ENCODE measurements at regions not wholly inside any gene's neighbourhood (a gene's known extent, or its start where the extent isn't known, plus 50 kb on each side); places are given as distances from the start of the nearest gene placed in this dataset.

GRCh38 chr1:189432753-189433152 lies 1044.9 kb downstream of the BRINP3 start:
- Histone ChIP-seq H3K27ac (ENCODE audit: low read depth in 1 of 2, low read length in 2 of 2) (no peak overlapping the region), H3K4me1 (ENCODE audit: control insufficient read depth in 4 of 4, insufficient read depth in 4 of 4, low read length in 3 of 4) (no peaks in the 10 kb centered on the region), H3K9me3 (ENCODE audit: control insufficient read depth in 4 of 4, low read length in 3 of 4) (no peaks in the 10 kb centered on the region), H3K36me3 (ENCODE audit: control insufficient read depth in 4 of 4, insufficient read depth in 3 of 4, low read depth in 1 of 4, low read length in 3 of 4) (no peaks in the 10 kb centered on the region), H3K27me3 (ENCODE audit: control insufficient read depth in 4 of 4, insufficient read depth in 4 of 4, low read length in 3 of 4) (no peaks in the 10 kb centered on the region), H3K4me3 (ENCODE audit: low read depth in 1 of 3, low read length in 3 of 3) (no peak overlapping the region), H3K9ac (ENCODE audit: low read depth in 1 of 2, low read length in 2 of 2) (no peak overlapping the region)
- DNase-seq (ENCODE audit: low spot score): no peak
- TF ChIP-seq REST (IDR thresholded peaks at IDR 0.05) (no peak), HNF4G (IDR thresholded peaks at IDR 0.05) (no peak)
- WGBS: 77% methylated on average over 2 of the region's 2 CpGs

DNA sequence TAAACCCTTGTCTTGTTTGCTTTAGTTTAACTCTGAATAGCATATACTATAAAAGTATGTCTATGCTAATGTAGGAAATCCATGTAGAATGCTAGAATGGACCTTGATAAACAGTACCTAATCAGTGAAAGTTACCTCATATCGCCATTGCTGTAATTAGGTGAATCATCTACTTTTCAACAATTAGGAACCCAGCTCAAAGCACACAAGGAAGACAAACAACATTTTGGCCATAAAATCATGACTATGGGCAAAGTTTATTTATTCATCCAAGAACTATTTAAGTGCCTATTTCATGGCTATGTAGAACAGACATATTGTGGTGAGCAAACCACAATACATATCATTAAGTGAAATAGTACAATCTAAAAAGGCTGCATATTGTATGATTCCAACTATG lies 1043.2 kb downstream of the BRINP3 start:
- TF ChIP-seq EGR1 (IDR thresholded peaks at IDR 0.05; ENCODE audit: low read depth in 2 of 2) (no peak), MAX (IDR thresholded peaks at IDR 0.05) (no peak), TAF1 (conservative IDR thresholded peaks at IDR 0.05) (no peak), RXRA (IDR thresholded peaks at IDR 0.05) (no peak), SP1 (IDR thresholded peaks at IDR 0.05) (no peak), HNF4G (IDR thresholded peaks at IDR 0.05) (no peak), RAD21 (IDR thresholded peaks at IDR 0.05) (no peak), GABPA (IDR thresholded peaks at IDR 0.05 in 1 of 2, conservative IDR thresholded peaks at IDR 0.05 in 1 of 2) (no peak), NR2F2 (IDR thresholded peaks at IDR 0.05) (no peak), FOXA1 (IDR thresholded peaks at IDR 0.05) (no peak), HNF4A (conservative IDR thresholded peaks at IDR 0.05) (no peak), REST (IDR thresholded peaks at IDR 0.05) (no peak), YY1 (IDR thresholded peaks at IDR 0.05) (no peak), JUND (IDR thresholded peaks at IDR 0.05) (no peak), FOXA2 (IDR thresholded peaks at IDR 0.05) (no peak)
- TF ChIP-seq, protein P1, sequence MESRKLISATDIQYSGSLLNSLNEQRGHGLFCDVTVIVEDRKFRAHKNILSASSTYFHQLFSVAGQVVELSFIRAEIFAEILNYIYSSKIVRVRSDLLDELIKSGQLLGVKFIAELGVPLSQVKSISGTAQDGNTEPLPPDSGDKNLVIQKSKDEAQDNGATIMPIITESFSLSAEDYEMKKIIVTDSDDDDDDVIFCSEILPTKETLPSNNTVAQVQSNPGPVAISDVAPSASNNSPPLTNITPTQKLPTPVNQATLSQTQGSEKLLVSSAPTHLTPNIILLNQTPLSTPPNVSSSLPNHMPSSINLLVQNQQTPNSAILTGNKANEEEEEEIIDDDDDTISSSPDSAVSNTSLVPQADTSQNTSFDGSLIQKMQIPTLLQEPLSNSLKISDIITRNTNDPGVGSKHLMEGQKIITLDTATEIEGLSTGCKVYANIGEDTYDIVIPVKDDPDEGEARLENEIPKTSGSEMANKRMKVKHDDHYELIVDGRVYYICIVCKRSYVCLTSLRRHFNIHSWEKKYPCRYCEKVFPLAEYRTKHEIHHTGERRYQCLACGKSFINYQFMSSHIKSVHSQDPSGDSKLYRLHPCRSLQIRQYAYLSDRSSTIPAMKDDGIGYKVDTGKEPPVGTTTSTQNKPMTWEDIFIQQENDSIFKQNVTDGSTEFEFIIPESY (IDR thresholded peaks at IDR 0.05): no peak
- TF ChIP-seq, protein P2, sequence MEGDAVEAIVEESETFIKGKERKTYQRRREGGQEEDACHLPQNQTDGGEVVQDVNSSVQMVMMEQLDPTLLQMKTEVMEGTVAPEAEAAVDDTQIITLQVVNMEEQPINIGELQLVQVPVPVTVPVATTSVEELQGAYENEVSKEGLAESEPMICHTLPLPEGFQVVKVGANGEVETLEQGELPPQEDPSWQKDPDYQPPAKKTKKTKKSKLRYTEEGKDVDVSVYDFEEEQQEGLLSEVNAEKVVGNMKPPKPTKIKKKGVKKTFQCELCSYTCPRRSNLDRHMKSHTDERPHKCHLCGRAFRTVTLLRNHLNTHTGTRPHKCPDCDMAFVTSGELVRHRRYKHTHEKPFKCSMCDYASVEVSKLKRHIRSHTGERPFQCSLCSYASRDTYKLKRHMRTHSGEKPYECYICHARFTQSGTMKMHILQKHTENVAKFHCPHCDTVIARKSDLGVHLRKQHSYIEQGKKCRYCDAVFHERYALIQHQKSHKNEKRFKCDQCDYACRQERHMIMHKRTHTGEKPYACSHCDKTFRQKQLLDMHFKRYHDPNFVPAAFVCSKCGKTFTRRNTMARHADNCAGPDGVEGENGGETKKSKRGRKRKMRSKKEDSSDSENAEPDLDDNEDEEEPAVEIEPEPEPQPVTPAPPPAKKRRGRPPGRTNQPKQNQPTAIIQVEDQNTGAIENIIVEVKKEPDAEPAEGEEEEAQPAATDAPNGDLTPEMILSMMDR (IDR thresholded peaks at IDR 0.05; ENCODE audit: low read depth, low read length, missing input control): no peak
- TF ChIP-seq, protein P3, sequence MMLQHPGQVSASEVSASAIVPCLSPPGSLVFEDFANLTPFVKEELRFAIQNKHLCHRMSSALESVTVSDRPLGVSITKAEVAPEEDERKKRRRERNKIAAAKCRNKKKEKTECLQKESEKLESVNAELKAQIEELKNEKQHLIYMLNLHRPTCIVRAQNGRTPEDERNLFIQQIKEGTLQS (IDR thresholded peaks at IDR 0.05): no peak
- Histone ChIP-seq H3K27ac (ENCODE audit: low read depth in 1 of 2, low read length in 2 of 2) (no peak overlapping the region), H3K4me3 (ENCODE audit: low read depth in 1 of 3, low read length in 3 of 3) (no peak overlapping the region), H3K36me3 (ENCODE audit: control insufficient read depth in 4 of 4, insufficient read depth in 3 of 4, low read depth in 1 of 4, low read length in 3 of 4) (no peaks in the 10 kb centered on the region), H3K9me3 (ENCODE audit: control insufficient read depth in 4 of 4, low read length in 3 of 4) (no peaks in the 10 kb centered on the region), H3K27me3 (ENCODE audit: control insufficient read depth in 4 of 4, insufficient read depth in 4 of 4, low read length in 3 of 4) (no peaks in the 10 kb centered on the region), H3K9ac (ENCODE audit: low read depth in 1 of 2, low read length in 2 of 2) (no peak overlapping the region), H3K4me1 (ENCODE audit: control insufficient read depth in 4 of 4, insufficient read depth in 4 of 4, low read length in 3 of 4) (no peaks in the 10 kb centered on the region)
- WGBS: 54% methylated on average over 1 of the region's 1 CpG
- DNase-seq (ENCODE audit: low spot score): no peak

Data from liver (tissue), 8 donors.